GM12878 (cell line): ENCODE measurements at regions not wholly inside any gene's neighbourhood (a gene's known extent, or its start where the extent isn't known, plus 50 kb on each side); places are given as distances from the start of the nearest gene placed in this dataset.

Source experiments
- ATAC-seq: fragments of 200-7000 bp; cut with Tn5 transposase; 3 replicates; pipeline ENCODE4 v1.9.1; 2020; ENCODE audit warnings: mild to moderate bottlenecking, moderate library complexity
- BruUV-seq: library from RNA; stranded (reverse); fragments of 400-500 nt; replicated peaks from 2 replicates; lab custom pipeline; 2021; lab: Mats Ljungman, UMichigan
- CTCF ChIA-PET: fragments of 300-600 bp; sonication (Branson Sonifier 250); formaldehyde crosslinking; extraction: SDS; loops from one replicate; lab custom pipeline; 2021; ENCODE audit warnings: inconsistent platforms; lab: Yijun Ruan, JAX
- POLR2A ChIA-PET: fragments of 350-600 bp; formaldehyde crosslinking; extraction: SDS; loops from one replicate; lab custom pipeline; 2021; ENCODE audit warnings: inconsistent platforms; lab: Charles Lee
- RAD21 ChIA-PET: fragments of 300-600 bp; sonication (Branson Sonifier 250); formaldehyde crosslinking; loops from one replicate; lab custom pipeline; 2023; ENCODE audit warnings: antibody characterized with exemption; ENCODE audit not compliant: unreplicated experiment; lab: Charles Lee
- SMC1A ChIA-PET: fragments of 300-600 bp; sonication (Branson Sonifier 250); formaldehyde crosslinking; loops from one replicate; lab custom pipeline; 2023; ENCODE audit not compliant: unreplicated experiment, uncharacterized antibody; lab: Charles Lee
- DNase-seq: peaks from one replicate; pipeline ENCODE4 v3.0.0-alpha.2; 2011; ENCODE audit warnings: low read depth, low spot score
- FAIRE-seq: peaks from 3 replicates; lab custom pipeline; 2011; peaks lifted over from hg19 to GRCh38; lab: Jason Lieb, UNC
- H2AFZ ChIP-seq: 2 replicates; pipeline ENCODE4 v1.6.0; 2011; ENCODE audit warnings: low read depth, low read length, control low read depth; ENCODE audit not compliant: control insufficient read depth
- H3K27ac ChIP-seq: 2 replicates; pipeline ENCODE4 v1.5.1; 2011; ENCODE audit warnings: control low read depth; ENCODE audit not compliant: control insufficient read depth, insufficient read depth
- H3K27me3 ChIP-seq, 2 experiments: replicated peaks in 1 of 2; 2 replicates each; pipeline versions ENCODE4 v1.6.0 to v1.6.1; 2011; ENCODE audit warnings: low read length in 1 of 2; ENCODE audit not compliant: control insufficient read depth in 2 of 2, insufficient read depth in 2 of 2
- H3K36me3 ChIP-seq, 2 experiments: 2 replicates each; pipeline ENCODE4 v1.5.1; 2011; ENCODE audit warnings: low read length in 1 of 2; ENCODE audit not compliant: control insufficient read depth in 2 of 2, insufficient read depth in 2 of 2
- H3K4me1 ChIP-seq: 2 replicates; pipeline ENCODE4 v1.6.1; 2011; ENCODE audit warnings: mild to moderate bottlenecking, low read length, moderate library complexity, mixed read lengths; ENCODE audit not compliant: control insufficient read depth, insufficient read depth
- H3K4me2 ChIP-seq: 2 replicates; pipeline ENCODE4 v1.6.0; 2011; ENCODE audit warnings: control low read depth; ENCODE audit not compliant: control insufficient read depth, insufficient read depth
- H3K4me3 ChIP-seq: fragments of 200-600 bp; sonication (generic); 2 replicates; pipeline ENCODE4 v1.5.1; 2016
- H3K79me2 ChIP-seq: 2 replicates; pipeline ENCODE4 v1.6.0; 2011; ENCODE audit warnings: low read length; ENCODE audit not compliant: control insufficient read depth, insufficient read depth
- H3K9ac ChIP-seq: 2 replicates; pipeline ENCODE4 v1.8.0; 2011; ENCODE audit warnings: low read length, control low read depth, mixed read lengths; ENCODE audit not compliant: control insufficient read depth, insufficient read depth
- H3K9me3 ChIP-seq: replicated peaks from 3 replicates; pipeline ENCODE4 v1.5.1; 2011; ENCODE audit warnings: mild to moderate bottlenecking, low read length; ENCODE audit not compliant: control insufficient read depth, insufficient read depth
- H4K20me1 ChIP-seq: 2 replicates; pipeline ENCODE4 v1.6.0; 2011; ENCODE audit not compliant: control insufficient read depth, insufficient read depth
- BCLAF1 ChIP-seq: fragments of 450-650 bp; IDR thresholded peaks from 2 replicates; pipeline ENCODE4 v1.6.1; 2017; ENCODE audit warnings: antibody characterized with exemption, mild to moderate bottlenecking, moderate library complexity
- CEBPZ ChIP-seq: fragments of 150-350 bp; IDR thresholded peaks from 2 replicates; pipeline ENCODE4 v1.6.1; 2016; ENCODE audit warnings: low read depth, low read length
- CREM ChIP-seq: IDR thresholded peaks from 2 replicates; pipeline ENCODE4 v1.6.1; 2014; ENCODE audit warnings: antibody characterized with exemption, low read depth
- KAT2A ChIP-seq: conservative IDR thresholded peaks from 2 replicates; pipeline ENCODE4 v1.6.1; 2011; ENCODE audit warnings: low read depth, low read length; ENCODE audit not compliant: control insufficient read depth
- KLF5 ChIP-seq: fragments of 450-650 bp; IDR thresholded peaks from 2 replicates; pipeline ENCODE4 v1.6.1; 2014; ENCODE audit warnings: mild to moderate bottlenecking; ENCODE audit not compliant: partially characterized antibody
- NR2C1 ChIP-seq: fragments of 450-650 bp; IDR thresholded peaks from 2 replicates; pipeline ENCODE4 v1.6.1; 2017; ENCODE audit warnings: antibody characterized with exemption, mild to moderate bottlenecking, moderate library complexity
- NR2C2 ChIP-seq: IDR thresholded peaks from 2 replicates; pipeline ENCODE4 v1.6.1; 2011; ENCODE audit warnings: borderline replicate concordance, low read depth; ENCODE audit not compliant: control insufficient read depth, insufficient read length
- NR2F1 ChIP-seq: fragments of 450-650 bp; conservative IDR thresholded peaks from 2 replicates; pipeline ENCODE4 v1.6.1; 2017; ENCODE audit warnings: mild to moderate bottlenecking
- PKNOX1 ChIP-seq: fragments of 450-650 bp; IDR thresholded peaks from 2 replicates; pipeline ENCODE4 v1.6.1; 2016; ENCODE audit warnings: mild to moderate bottlenecking
- RB1 ChIP-seq: fragments of 450-650 bp; formaldehyde crosslinking; IDR thresholded peaks from 2 replicates; pipeline ENCODE4 v1.6.1; 2017; ENCODE audit warnings: mild to moderate bottlenecking, borderline replicate concordance
- YBX1 ChIP-seq: fragments of 450-650 bp; IDR thresholded peaks from 2 replicates; pipeline ENCODE4 v1.6.1; 2016; ENCODE audit warnings: antibody characterized with exemption
- WGBS: methylation state at CpG from one replicate; pipeline ENCODE4 v1.1.6; 2016; ENCODE audit warnings: low lambda C conversion rate; ENCODE audit not compliant: insufficient replicate concordance, insufficient coverage; ENCODE audit errors: missing lambda C conversion rate; 5-methylcytosine and 5-hydroxymethylcytosine counted together
- in situ Hi-C: fragments of 300-500 bp; cut with MboI; formaldehyde crosslinking; loops from 9 replicates; pipeline ENCODE4 v1.14.3; 2018; ENCODE audit warnings: mixed read lengths
- intact Hi-C: fragments of 100-400 bp; cut with micrococcal nuclease; formaldehyde crosslinking; loops from one replicate; pipeline ENCODE4 v1.14.2; 2022; ENCODE audit not compliant: unreplicated experiment
- TF ChIP-seq, protein P1 (sequence below): fragments of 450-650 bp; IDR thresholded peaks from 2 replicates; pipeline ENCODE4 v1.6.1; 2017; ENCODE audit warnings: mild to moderate bottlenecking, moderate library complexity

DNA sequence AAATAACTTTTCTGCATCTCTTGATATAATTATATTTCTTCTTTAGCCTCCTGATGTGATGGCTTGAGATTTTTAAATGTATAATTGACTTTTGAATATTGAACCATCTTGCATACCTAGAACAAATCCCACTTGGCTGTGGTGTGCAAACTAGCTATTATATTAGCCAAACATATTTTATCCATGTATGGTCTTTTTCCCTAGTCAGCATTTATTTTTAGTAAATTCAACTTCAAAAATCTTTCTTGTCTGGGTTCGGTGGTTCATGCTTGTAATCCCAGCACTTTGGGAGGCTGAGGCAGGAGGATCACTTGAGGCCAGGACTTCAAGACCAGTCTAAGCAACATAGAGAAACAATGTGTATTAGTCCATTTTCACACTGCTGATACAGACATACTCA, 386.6 kb upstream of the VWC2 start:
- Histone ChIP-seq H3K36me3 (no peaks in the 10 kb centered on the region), H3K27me3 (no peaks in the 10 kb centered on the region), H3K4me1 (no peaks in the 10 kb centered on the region), H2AFZ (no peak overlapping the region), H3K9me3 (no peaks in the 10 kb centered on the region), H4K20me1 (no peaks in the 10 kb centered on the region), H3K4me3 (no peak overlapping the region), H3K9ac (no peak overlapping the region), H3K79me2 (no peaks in the 10 kb centered on the region), H3K27ac (no peak overlapping the region), H3K4me2 (no peak overlapping the region)
- ChIA-PET CTCF (no interaction called here), SMC1A (no interaction called here), RAD21 (no interaction called here), POLR2A (no interaction called here)
- no peak for DNase-seq
- intact Hi-C loops, result no loop called here
- ATAC-seq, result no peak
- no TSS peak for BruUV-seq
- WGBS, result 0% methylated on average over 1 of the region's 1 CpG
- in situ Hi-C loops, result no loop called here
- no peak for FAIRE-seq
- TF ChIP-seq YBX1, result no peak
- TF ChIP-seq CEBPZ, result no peak
- no peak for TF ChIP-seq NR2C1
- no peak for TF ChIP-seq NR2C2
- TF ChIP-seq CREM, result no peak
- TF ChIP-seq, protein P1, sequence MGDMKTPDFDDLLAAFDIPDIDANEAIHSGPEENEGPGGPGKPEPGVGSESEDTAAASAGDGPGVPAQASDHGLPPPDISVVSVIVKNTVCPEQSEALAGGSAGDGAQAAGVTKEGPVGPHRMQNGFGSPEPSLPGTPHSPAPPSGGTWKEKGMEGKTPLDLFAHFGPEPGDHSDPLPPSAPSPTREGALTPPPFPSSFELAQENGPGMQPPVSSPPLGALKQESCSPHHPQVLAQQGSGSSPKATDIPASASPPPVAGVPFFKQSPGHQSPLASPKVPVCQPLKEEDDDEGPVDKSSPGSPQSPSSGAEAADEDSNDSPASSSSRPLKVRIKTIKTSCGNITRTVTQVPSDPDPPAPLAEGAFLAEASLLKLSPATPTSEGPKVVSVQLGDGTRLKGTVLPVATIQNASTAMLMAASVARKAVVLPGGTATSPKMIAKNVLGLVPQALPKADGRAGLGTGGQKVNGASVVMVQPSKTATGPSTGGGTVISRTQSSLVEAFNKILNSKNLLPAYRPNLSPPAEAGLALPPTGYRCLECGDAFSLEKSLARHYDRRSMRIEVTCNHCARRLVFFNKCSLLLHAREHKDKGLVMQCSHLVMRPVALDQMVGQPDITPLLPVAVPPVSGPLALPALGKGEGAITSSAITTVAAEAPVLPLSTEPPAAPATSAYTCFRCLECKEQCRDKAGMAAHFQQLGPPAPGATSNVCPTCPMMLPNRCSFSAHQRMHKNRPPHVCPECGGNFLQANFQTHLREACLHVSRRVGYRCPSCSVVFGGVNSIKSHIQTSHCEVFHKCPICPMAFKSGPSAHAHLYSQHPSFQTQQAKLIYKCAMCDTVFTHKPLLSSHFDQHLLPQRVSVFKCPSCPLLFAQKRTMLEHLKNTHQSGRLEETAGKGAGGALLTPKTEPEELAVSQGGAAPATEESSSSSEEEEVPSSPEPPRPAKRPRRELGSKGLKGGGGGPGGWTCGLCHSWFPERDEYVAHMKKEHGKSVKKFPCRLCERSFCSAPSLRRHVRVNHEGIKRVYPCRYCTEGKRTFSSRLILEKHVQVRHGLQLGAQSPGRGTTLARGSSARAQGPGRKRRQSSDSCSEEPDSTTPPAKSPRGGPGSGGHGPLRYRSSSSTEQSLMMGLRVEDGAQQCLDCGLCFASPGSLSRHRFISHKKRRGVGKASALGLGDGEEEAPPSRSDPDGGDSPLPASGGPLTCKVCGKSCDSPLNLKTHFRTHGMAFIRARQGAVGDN, result no peak
- TF ChIP-seq PKNOX1, result no peak
- TF ChIP-seq NR2F1, result no peak
- no peak for TF ChIP-seq RB1
- no peak for TF ChIP-seq BCLAF1
- TF ChIP-seq KLF5, result no peak
- TF ChIP-seq KAT2A, result no peak
